ENCODE measurements at regions not wholly inside any gene's neighbourhood (a gene's known extent, or its start where the extent isn't known, plus 50 kb on each side); places are given as distances from the start of the nearest gene placed in this dataset.

GRCh38 chr16:5537347-5537746 is 439.8 kb upstream of the EEF2KMT start:
- DNase-seq = no peak
- in situ Hi-C loops (cut with MboI; ENCODE audit: low pct_ligation_motif_present in 1 of 4, low pct_unique_long_range_greater_than_20kb in 1 of 4, low sequenced_read_pairs in 3 of 4) (no loop called here), intact Hi-C loops (cut with DNase I; ENCODE audit: low total_unique reads) (no loop called here)
- no peaks in the 10 kb centered on the region for H3K36me3 ChIP-seq
- WGBS, 2 donors (ENCODE audit: low coverage in 1 of 2) = 71 to 72% methylated on average over 1 of the region's 1 CpG
- no peak overlapping the region for H3K4me3 ChIP-seq
- no peaks in the 10 kb centered on the region for H3K4me1 ChIP-seq
- TF ChIP-seq CTCF (IDR thresholded peaks at IDR 0.05) (no peak), EP300 (IDR thresholded peaks at IDR 0.05; ENCODE audit: low read depth) (no peak), POLR2AphosphoS5 (IDR thresholded peaks at IDR 0.05) (no peak), POLR2A (IDR thresholded peaks at IDR 0.05) (no peak)
- peaks cover 5 to 8% of the 10 kb centered on the region in 2 donors for H3K9me3 ChIP-seq
- H3K27ac ChIP-seq = no peak overlapping the region
- no peaks in the 10 kb centered on the region for H3K27me3 ChIP-seq

GRCh38 chr16:5533321-5533888 is 435.8 kb upstream of the EEF2KMT start:
- Histone ChIP-seq H3K4me3 (no peak overlapping the region), H3K9me3 (peaks cover 5 to 8% of the 10 kb centered on the region in 2 donors), H3K4me1 (no peaks in the 10 kb centered on the region), H3K27me3 (no peaks in the 10 kb centered on the region), H3K36me3 (no peaks in the 10 kb centered on the region), H3K27ac (no peak overlapping the region)
- no peak for TF ChIP-seq EP300 (IDR thresholded peaks at IDR 0.05; ENCODE audit: low read depth)
- TF ChIP-seq CTCF (IDR thresholded peaks at IDR 0.05) = no peak
- no peak for TF ChIP-seq POLR2AphosphoS5 (IDR thresholded peaks at IDR 0.05)
- no peak for TF ChIP-seq POLR2A (IDR thresholded peaks at IDR 0.05)
- DNase-seq = no peak
- WGBS, 2 donors (ENCODE audit: low coverage in 1 of 2) = 61 to 80% methylated on average over 2 to 3 of the region's 3 CpGs
- intact Hi-C loops (cut with DNase I; ENCODE audit: low total_unique reads) (no loop called here), in situ Hi-C loops (cut with MboI; ENCODE audit: low pct_ligation_motif_present in 1 of 4, low pct_unique_long_range_greater_than_20kb in 1 of 4, low sequenced_read_pairs in 3 of 4) (no loop called here)

GRCh38 chr16:5527817-5528216 is 430.2 kb upstream of the EEF2KMT start:
- Histone ChIP-seq H3K4me1 (peaks cover 0 to 10% (median 0%) of the 10 kb centered on the region in 4 donors), H3K9me3 (no peaks in the 10 kb centered on the region), H3K36me3 (no peaks in the 10 kb centered on the region), H3K27ac (no peak overlapping the region), H3K27me3 (no peaks in the 10 kb centered on the region), H3K4me3 (no peak overlapping the region)
- intact Hi-C loops (cut with DNase I; ENCODE audit: low total_unique reads) = no loop called here
- no peak for TF ChIP-seq POLR2AphosphoS5 (IDR thresholded peaks at IDR 0.05)
- no peak for TF ChIP-seq POLR2A (IDR thresholded peaks at IDR 0.05)
- TF ChIP-seq CTCF (IDR thresholded peaks at IDR 0.05) = no peak
- no peak for TF ChIP-seq EP300 (IDR thresholded peaks at IDR 0.05; ENCODE audit: low read depth)
- in situ Hi-C loops (cut with MboI; ENCODE audit: low pct_ligation_motif_present in 1 of 4, low pct_unique_long_range_greater_than_20kb in 1 of 4, low sequenced_read_pairs in 3 of 4) = no loop called here
- no peak for DNase-seq
- 85 to 91% methylated on average over 5 of the region's 5 CpGs for WGBS, 2 donors (ENCODE audit: low coverage in 1 of 2)

- TF ChIP-seq EP300 (IDR thresholded peaks at IDR 0.05; ENCODE audit: low read depth) = no peak
- no peak for TF ChIP-seq POLR2A (IDR thresholded peaks at IDR 0.05)
- TF ChIP-seq CTCF (IDR thresholded peaks at IDR 0.05) = no peak
- no peak for TF ChIP-seq POLR2AphosphoS5 (IDR thresholded peaks at IDR 0.05)
- 83 to 100% methylated on average over 2 to 8 of the region's 8 CpGs for WGBS, 2 donors (ENCODE audit: low coverage in 1 of 2)
- Histone ChIP-seq H3K4me3 (no peak overlapping the region), H3K27ac (no peak overlapping the region), H3K4me1 (peaks cover 0 to 10% (median 0%) of the 10 kb centered on the region in 4 donors), H3K27me3 (no peaks in the 10 kb centered on the region), H3K9me3 (no peaks in the 10 kb centered on the region), H3K36me3 (no peaks in the 10 kb centered on the region)
- in situ Hi-C loops (cut with MboI; ENCODE audit: low pct_ligation_motif_present in 1 of 4, low pct_unique_long_range_greater_than_20kb in 1 of 4, low sequenced_read_pairs in 3 of 4) (no loop called here), intact Hi-C loops (cut with DNase I; ENCODE audit: low total_unique reads) (no loop called here)
- no peak for DNase-seq
These were observed 429.2 kb upstream of the EEF2KMT start for GRCh38 chr16:5526826-5527225.

Measured in transverse colon (tissue), 4 donors.